Activated CD4-positive, alpha-beta T cell treated with anti-CD3 and anti-CD28 coated beads, Interleukin-2, Interleukin-4, amounts not matched to agents 100 ng/mL and 50 ng/mL, durations not matched to agents 16 hours and 8 hours (primary cell): ENCODE measurements at regions not wholly inside any gene's neighbourhood (a gene's known extent, or its start where the extent isn't known, plus 50 kb on each side); places are given as distances from the start of the nearest gene placed in this dataset.

ENCODE experiments used
- DNase-seq: peaks from one replicate; pipeline ENCODE4 v3.0.0-alpha.2; 2020; ENCODE audit warnings: low spot score

GRCh38 chr14:82362452-82362851, 828.8 kb upstream of the SEL1L start:
- no peak for DNase-seq

GRCh38 chr14:82365471-82365870, 831.8 kb upstream of the SEL1L start:
- DNase-seq, result no peak

GRCh38 chr14:82366803-82367202, 833.1 kb upstream of the SEL1L start:
- DNase-seq, result no peak

- no peak for DNase-seq
Measured at GRCh38 chr14:82379291-82379690, 845.6 kb upstream of the SEL1L start.

GRCh38 chr14:82385048-82385447, 851.4 kb upstream of the SEL1L start:
- no peak for DNase-seq

- DNase-seq, result no peak
Measured at GRCh38 chr14:82387699-82388098, 854.0 kb upstream of the SEL1L start.

GRCh38 chr14:82388488-82388887, 854.8 kb upstream of the SEL1L start:
- no peak for DNase-seq

GRCh38 chr14:82390586-82390985, 856.9 kb upstream of the SEL1L start:
- no peak for DNase-seq

- no peak for DNase-seq
Measured at GRCh38 chr14:82394916-82395315, 861.3 kb upstream of the SEL1L start.

GRCh38 chr14:82398256-82398655, 864.6 kb upstream of the SEL1L start:
- no peak for DNase-seq

GRCh38 chr14:82403987-82404386, 870.3 kb upstream of the SEL1L start:
- no peak for DNase-seq

- DNase-seq, result no peak
Measured at GRCh38 chr14:82410064-82410463, 876.4 kb upstream of the SEL1L start.

GRCh38 chr14:82411298-82411697, 877.6 kb upstream of the SEL1L start:
- no peak for DNase-seq

GRCh38 chr14:82412545-82412944, 878.9 kb upstream of the SEL1L start:
- DNase-seq, result no peak

GRCh38 chr14:82414853-82415539, 881.3 kb upstream of the SEL1L start:
- DNase-seq, result no peak

GRCh38 chr14:82419933-82420332, 886.3 kb upstream of the SEL1L start:
- DNase-seq, result no peak

GRCh38 chr14:82420871-82421270, 887.2 kb upstream of the SEL1L start:
- DNase-seq, result no peak

GRCh38 chr14:82421286-82421685, 887.6 kb upstream of the SEL1L start:
- DNase-seq, result no peak

GRCh38 chr14:82422230-82422629, 888.6 kb upstream of the SEL1L start:
- DNase-seq, result no peak

GRCh38 chr14:82425261-82425660, 891.6 kb upstream of the SEL1L start:
- no peak for DNase-seq

- no peak for DNase-seq
Measured at GRCh38 chr14:82431031-82431430, 897.4 kb upstream of the SEL1L start.

- no peak for DNase-seq
Measured at GRCh38 chr14:82432301-82433105, 898.9 kb upstream of the SEL1L start.

- no peak for DNase-seq
Measured at GRCh38 chr14:82438436-82438835, 904.8 kb upstream of the SEL1L start.

GRCh38 chr14:82441270-82441669, 907.6 kb upstream of the SEL1L start:
- DNase-seq, result no peak
